NCI-H2107 treated with DMSO at 0.1 percent for 48 hours (cell line): ENCODE measurements at regions not wholly inside any gene's neighbourhood (a gene's known extent, or its start where the extent isn't known, plus 50 kb on each side); places are given as distances from the start of the nearest gene placed in this dataset.

Source experiments
- DNase-seq: peaks from one replicate; lab custom pipeline; 2025; ENCODE audit not compliant: unreplicated experiment; lab: John Stamatoyannopoulos, UW

- DNase-seq: no peak
Measured at GRCh38 chr1:170219163-170219562, 73.4 kb downstream of the NTMT2 start.

GRCh38 chr1:170221031-170221430 is 75.3 kb downstream of the NTMT2 start:
- DNase-seq: no peak

GRCh38 chr1:170221495-170221894 is 75.7 kb downstream of the NTMT2 start:
- no peak for DNase-seq

- DNase-seq: no peak
Measured at GRCh38 chr1:170224469-170224868, 78.7 kb downstream of the NTMT2 start.

GRCh38 chr1:170225781-170226530 is 80.2 kb downstream of the NTMT2 start:
- no peak for DNase-seq

- no peak for DNase-seq
Measured at GRCh38 chr1:170226767-170227166, 81.0 kb downstream of the NTMT2 start.

GRCh38 chr1:170230323-170230722 is 84.6 kb downstream of the NTMT2 start:
- DNase-seq: no peak

GRCh38 chr1:170231662-170232061 is 85.9 kb downstream of the NTMT2 start:
- no peak for DNase-seq

- DNase-seq: no peak
Measured at GRCh38 chr1:170238704-170239391, 93.1 kb downstream of the NTMT2 start.

- DNase-seq: no peak
Measured at GRCh38 chr1:170239445-170239844, 93.7 kb downstream of the NTMT2 start.

GRCh38 chr1:170240409-170240808 is 94.7 kb downstream of the NTMT2 start:
- DNase-seq: no peak

- no peak for DNase-seq
Measured at GRCh38 chr1:170241266-170241851, 95.6 kb downstream of the NTMT2 start.

- DNase-seq: no peak
Measured at GRCh38 chr1:170247751-170248521, 102.2 kb downstream of the NTMT2 start.

GRCh38 chr1:170250531-170251276 is 104.9 kb downstream of the NTMT2 start:
- DNase-seq: no peak

GRCh38 chr1:170252851-170253579 is 107.3 kb downstream of the NTMT2 start:
- DNase-seq: no peak

GRCh38 chr1:170254371-170254770 is 108.6 kb downstream of the NTMT2 start:
- DNase-seq: no peak

GRCh38 chr1:170261669-170262068 is 115.9 kb downstream of the NTMT2 start:
- DNase-seq: no peak

GRCh38 chr1:170262276-170262939 is 116.6 kb downstream of the NTMT2 start:
- DNase-seq: no peak

- DNase-seq: no peak
Measured at GRCh38 chr1:170265234-170265633, 119.5 kb downstream of the NTMT2 start.

GRCh38 chr1:170267317-170267716 is 121.6 kb downstream of the NTMT2 start:
- no peak for DNase-seq
